Adrenal gland (tissue), 5 donors: ENCODE measurements at regions not wholly inside any gene's neighbourhood (a gene's known extent, or its start where the extent isn't known, plus 50 kb on each side); places are given as distances from the start of the nearest gene placed in this dataset.

Experiments
- POLR2A ChIP-seq, 2 donors: fragments of 450-650 bp; IDR thresholded peaks; one replicate each; pipeline ENCODE4 v1.6.1; 2017; ENCODE audit warnings: antibody characterized with exemption in 2 of 2, mild to moderate bottlenecking in 2 of 2, moderate library complexity in 1 of 2
- TF ChIP-seq, protein P1 (sequence below), 6 experiments: fragments of 450-650 bp in 4 of 6; fragments of 200-600 bp in 2 of 6; sonication (generic) in 1 of 6; IDR thresholded peaks; 1 replicate in 5 of 6; 2 replicates in 1 of 6; pipeline versions ENCODE4 v1.5.1 to v1.8.0; 2016 to 2021; ENCODE audit warnings: antibody characterized with exemption in 6 of 6, mild to moderate bottlenecking in 2 of 6, moderate library complexity in 1 of 6
- donor health status: DM: no; HTN: no; CAD: no.

DNA sequence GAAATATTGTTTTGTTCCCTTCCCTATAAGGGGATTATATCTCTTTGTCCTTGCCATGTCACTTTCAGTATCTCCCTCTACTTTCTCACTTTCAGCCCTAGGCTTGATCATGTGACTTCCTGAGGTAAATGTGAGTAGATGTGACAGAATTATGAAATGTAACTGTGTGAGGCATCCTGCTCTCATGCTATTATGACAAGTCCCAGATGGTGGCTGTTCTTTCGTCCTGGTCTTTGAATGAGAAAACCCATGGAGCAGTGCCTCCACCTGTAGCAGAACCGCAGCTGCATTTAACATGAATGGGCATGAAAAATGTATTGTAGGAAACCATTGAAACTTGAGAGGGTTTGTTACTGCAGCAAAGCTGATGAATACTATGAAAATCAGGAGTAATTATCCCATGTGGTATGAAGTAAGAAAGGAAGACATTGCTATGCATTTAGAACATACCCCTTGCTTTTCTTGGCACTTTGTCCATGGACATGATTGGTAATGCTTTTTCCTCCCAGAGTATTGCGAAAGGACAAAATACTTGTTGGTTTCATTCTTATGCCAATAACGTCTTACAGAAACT lies 202.2 kb upstream of the GPRIN3 start:
- TF ChIP-seq, protein P1, sequence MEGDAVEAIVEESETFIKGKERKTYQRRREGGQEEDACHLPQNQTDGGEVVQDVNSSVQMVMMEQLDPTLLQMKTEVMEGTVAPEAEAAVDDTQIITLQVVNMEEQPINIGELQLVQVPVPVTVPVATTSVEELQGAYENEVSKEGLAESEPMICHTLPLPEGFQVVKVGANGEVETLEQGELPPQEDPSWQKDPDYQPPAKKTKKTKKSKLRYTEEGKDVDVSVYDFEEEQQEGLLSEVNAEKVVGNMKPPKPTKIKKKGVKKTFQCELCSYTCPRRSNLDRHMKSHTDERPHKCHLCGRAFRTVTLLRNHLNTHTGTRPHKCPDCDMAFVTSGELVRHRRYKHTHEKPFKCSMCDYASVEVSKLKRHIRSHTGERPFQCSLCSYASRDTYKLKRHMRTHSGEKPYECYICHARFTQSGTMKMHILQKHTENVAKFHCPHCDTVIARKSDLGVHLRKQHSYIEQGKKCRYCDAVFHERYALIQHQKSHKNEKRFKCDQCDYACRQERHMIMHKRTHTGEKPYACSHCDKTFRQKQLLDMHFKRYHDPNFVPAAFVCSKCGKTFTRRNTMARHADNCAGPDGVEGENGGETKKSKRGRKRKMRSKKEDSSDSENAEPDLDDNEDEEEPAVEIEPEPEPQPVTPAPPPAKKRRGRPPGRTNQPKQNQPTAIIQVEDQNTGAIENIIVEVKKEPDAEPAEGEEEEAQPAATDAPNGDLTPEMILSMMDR (IDR thresholded peaks at IDR 0.05) = no peak
- no peak for TF ChIP-seq POLR2A (IDR thresholded peaks at IDR 0.05)
